IPS DF 4.7 (cell line): ENCODE measurements at regions not wholly inside any gene's neighbourhood (a gene's known extent, or its start where the extent isn't known, plus 50 kb on each side); places are given as distances from the start of the nearest gene placed in this dataset.

Experiments
- DNase-seq: peaks from one replicate; pipeline ENCODE4 v3.0.0-alpha.2; 2013; ENCODE audit warnings: low spot score; ENCODE audit errors: extremely low read depth

DNA sequence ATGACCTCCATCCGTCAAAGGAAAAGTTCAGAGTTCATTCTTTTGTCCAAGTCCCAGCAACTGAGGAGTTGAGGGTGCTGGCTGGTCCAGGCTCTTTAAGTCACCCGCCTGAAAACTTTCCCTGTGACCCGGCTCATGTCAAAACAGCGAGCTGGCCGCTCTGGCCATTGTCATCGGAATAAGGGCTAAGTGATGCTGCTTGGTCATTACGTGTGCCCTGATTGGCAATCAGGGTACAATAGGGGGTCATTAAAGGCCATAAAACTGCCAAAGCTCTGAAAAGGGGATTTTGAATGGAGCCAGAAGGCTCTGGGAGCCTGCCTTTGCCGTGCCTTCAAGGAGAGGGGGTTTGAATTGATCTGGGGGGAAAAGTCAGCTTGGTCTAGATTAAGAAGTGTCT, 88.5 kb upstream of the IRX3 start:
- no peak for DNase-seq

DNA sequence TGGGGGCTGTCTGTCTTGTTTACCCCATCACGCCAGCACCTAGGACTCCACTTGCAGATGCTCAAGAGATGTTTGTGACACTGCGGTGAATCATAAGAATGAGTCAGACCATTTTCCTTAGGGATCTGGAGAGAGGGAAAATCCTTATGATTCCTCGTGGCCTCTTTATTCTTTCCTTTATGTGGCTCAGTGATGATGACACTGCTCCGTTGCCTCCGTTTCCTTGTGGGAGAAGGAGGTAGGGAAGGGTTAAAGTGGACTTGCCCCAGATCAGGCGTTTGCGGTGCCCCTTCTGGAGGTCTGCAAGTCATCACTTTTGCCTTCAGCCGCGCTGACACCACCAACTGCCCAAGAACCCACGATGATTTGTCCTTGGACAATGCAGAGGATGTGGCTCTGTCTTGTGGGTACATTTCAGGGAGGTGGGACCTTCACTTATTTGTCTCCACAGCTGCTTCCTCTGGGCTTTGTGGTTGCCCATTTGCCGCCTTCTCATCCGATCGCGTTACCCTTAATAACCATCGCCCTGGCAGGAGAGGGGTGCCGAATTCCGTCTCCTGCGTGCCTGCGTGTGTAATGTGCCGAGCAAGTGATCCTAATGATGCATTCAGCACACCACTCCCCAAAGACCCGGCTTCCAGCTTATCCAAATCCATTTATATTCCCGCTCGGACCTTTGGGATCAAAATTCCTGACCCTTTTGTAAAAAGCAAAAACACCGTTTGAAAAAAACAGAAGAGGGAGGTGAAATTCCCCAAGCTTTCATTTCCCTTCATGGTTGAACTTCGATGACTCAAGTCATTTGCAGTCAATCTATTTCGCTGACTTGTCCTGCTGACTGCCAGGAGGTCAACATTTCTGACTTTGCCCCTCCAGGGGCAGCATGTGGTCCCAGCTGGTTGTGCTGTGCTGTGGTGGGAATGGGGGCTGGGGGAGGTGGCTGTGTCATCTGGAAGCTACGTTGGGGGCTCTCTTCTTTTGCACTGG, 87.2 kb upstream of the IRX3 start:
- no peak for DNase-seq

DNA sequence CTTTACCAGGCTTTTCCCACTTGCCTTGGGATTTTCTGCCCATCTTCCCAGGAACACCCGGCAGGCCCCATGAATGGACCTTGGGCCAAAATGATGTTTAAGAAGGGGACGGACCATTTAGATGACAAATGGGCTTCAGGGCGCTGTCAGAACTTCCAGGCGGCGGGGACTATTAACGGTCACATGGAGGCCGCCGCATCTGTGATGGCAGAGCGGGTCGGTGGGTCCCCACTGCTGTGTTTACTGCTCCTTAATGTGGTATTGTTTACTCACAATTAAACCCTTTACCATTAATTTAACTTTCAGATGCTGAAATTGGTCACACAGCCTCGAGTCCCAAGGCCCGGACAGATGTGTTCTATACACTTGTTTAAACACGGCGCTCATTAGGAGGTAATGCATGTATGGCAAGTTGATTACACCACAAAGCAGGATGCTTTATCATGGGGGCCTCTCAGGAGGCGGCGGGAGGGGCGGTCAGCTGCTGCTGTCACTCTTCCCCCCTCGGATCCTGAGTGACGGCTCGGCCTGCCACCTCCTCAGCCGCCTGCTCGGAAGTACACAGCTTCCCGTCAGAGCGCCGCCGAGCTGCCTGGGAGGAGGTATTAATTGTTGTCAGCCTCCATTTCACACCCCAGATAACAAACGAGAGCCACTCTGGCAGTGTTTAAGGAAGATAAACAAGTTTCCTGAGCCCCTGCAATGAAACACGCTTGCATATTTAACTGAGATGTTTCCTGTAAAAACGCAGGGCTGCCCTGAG, 83.9 kb upstream of the IRX3 start:
- no peak for DNase-seq

DNA sequence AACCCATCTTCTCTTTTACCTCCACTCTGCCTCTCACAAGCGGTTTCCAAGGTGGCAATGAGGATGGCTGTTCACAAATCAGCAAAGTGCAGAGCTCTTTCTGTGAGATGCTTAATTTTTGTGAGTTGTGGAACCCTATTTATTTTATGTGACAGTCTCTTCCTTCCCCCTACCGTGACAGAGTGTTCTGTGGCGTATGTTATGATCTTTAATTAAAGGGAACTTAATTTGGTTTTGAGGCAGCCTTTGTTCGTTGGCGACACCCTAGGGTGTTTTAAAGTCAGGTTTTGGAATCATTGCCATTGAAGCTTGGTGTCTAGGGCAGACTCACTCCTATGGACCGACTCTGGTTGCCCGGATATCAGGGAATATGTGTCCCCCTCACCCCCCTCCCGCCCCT, 83.3 kb upstream of the IRX3 start:
- DNase-seq: no peak

DNA sequence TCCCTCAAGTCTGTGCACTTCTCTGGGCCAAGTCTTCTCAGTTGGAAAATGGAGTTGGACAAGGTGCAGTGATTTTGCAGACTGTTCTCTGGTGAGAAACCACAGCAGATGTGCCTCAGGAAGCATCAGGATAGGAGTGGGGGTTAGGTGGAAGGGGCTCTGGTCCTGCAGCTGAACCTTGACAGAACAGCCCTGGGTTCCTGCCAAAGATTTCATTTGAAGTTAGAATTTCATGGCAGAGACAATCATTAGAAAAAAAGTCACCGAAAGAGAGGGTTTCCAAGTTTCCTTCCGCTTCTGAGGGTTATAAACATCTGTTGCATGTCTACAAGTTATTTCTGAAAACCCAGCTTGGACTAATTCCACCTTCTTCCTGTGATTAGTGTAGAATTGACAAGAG, 80.4 kb upstream of the IRX3 start:
- DNase-seq: no peak

DNA sequence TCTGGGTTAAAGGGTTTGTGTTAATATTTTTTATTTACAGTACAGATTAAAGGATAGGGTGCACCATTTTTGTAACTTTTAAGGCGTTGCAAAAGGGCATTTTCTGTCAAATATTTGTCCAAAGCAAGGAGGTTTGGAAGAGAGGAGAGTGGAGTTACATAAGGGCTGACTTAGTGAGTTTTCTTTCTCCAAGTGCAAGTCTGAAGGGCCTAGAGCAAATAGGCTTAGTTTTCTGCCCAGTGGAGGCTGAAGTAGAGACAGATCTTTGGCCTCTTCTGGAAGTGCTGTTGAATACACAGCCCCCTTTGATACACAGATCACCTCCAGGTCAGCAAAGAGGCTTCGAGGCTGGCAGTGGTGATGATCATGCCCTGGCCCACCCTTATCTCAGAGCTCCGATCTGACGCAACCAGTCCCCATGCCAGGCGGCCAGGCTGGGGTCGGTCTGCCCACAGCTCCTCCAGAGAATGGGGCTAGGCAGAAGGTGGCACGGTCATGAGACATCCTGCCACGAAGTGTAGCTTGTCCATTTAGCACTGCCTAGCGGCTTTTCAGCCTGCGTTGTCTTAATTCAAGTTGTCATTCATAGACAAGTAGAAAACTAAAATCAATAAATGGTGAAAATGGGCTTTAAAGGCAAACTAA, 79.5 kb upstream of the IRX3 start:
- DNase-seq: no peak

DNA sequence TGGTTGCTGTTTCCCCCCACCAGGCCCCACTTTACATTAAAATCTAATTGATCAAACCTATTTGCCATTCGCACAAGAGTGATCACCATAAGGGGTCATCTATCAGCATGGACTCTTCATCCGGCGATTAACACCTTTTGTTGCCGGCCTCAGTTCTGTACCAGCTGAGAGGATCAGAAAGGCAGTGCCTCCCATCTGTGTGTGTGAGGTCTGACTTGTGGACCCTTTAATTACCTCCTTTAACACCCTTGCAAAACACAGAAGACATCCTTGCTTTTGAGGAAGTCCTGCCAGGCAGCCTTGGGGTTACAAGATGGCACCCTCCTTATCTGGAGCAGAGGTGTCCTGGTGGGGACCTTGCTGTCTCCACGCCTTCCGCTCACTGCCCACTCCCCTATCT, 77.2 kb upstream of the IRX3 start:
- DNase-seq: no peak

DNA sequence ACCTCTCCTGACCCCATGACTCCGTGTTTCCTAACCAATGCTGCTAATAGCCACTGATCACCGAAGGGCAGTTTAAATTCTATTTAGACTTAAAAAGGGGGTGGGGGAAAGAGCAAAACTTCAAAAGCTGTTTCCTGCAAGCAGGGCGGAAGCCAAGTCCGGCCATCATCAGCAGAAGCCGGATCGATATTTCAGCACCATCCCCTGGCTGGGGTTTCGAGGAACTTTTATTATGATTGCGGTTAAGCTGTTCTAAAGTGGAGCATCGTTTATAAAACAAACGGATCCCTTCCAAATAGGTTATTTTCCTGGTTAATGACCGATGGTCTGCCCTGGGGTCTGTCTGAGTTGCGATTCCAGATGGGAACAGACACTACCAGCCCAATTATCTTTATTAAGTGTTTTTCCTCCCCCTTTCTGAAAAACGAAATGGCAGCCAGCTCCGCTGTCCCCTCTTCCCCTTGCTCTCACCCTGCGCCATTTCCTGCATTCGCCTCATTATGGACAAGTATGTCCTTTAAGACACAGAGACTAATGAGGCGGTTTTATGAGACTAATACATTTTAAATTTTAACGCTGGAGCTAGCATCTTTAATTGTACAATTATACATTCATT, 76.1 kb upstream of the IRX3 start:
- no peak for DNase-seq

DNA sequence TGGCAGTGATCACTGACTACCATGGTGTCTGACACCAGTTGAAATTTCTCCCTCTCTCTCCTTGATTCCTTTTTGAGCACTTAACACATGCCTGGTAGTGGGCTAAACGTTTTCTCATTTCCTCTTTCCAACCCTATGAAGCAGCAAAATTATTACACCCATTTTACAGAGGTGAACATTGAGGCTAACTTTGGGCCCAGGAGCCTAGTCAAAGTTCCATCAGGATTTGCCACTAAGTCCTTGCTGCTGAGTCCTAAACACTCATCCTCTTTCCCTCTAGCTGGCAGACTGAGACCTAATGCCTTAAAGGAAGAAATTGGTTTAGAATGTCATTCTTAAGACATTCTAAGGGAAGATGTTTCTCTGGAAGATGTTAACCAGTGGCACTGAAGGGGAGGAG, 74.7 kb upstream of the IRX3 start:
- DNase-seq: no peak

DNA sequence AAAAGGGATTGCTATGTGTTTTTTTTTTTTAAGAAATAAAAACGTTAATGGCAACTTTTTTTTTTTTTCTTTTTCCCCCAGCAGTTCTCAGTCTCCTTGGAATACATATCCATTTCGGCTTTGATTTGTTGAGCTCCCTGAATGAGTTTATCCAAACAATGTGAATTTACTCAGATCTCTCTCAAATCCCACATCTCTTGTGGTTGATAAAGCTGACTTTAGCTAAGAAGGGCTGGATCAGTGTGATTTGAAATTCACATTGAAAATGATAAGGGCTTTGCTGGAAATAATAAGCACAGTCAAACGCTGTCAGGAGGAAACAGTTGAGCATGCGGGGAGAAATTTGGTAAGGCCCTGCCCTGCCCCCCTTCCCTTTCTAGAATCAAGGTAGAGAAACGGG, 74.1 kb upstream of the IRX3 start:
- DNase-seq: no peak

DNA sequence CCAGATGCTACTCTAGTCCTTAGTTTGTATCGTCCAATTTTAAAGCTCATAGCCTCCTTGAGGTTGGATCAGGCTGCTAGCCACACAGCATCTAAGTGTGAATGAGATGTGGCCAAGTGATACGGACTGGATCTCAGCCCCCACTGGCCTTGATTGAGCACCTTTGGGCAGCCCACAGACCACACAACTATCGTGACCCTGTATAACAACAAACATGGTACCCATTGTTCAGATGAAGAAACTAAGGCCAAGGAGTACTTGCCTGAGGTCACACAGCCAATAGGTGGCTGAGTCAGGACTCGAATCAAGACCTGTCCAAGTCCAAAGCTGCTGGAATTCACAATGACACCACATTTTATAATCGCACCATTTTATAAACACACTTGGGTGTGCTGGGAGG, 73.0 kb upstream of the IRX3 start:
- DNase-seq: no peak

DNA sequence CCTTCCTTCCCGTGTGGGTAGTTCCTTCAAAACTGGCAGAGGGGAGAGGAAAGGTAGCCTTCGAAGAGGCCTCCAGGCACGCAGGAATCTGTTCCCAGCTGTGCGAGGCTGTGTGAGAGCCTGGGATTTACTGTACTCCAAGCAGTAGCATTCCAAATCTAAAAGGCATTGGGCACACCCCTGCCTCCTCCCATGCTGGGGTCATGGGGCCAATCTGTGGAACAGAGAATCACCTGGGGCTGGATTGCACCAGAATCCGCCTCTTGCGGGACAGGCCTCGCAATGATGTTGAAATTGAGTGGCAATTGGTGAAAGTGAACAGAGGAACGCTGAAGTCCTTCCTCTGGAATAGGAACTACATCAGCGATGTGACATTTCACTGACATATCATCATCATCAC, 72.5 kb upstream of the IRX3 start:
- DNase-seq: no peak

DNA sequence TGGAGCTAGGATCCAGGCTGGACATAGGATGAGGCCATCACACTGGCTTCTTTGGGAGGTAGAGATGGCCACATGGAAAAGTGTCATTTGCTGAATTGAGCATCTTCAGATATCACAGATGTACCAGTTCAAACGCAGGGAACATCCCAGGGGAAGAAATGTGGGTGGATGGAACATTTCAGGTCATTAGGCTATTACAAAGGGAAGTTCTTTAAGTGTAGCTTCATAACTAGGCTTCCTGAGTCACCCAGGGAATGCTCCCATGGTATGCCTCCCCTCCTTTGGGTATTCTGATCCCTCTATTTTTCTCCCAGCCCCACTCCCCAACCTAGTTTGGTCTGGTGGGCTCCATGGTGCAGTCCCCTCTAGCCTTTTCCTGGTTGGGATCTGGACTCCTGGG, 69.8 kb upstream of the IRX3 start:
- DNase-seq: no peak

DNA sequence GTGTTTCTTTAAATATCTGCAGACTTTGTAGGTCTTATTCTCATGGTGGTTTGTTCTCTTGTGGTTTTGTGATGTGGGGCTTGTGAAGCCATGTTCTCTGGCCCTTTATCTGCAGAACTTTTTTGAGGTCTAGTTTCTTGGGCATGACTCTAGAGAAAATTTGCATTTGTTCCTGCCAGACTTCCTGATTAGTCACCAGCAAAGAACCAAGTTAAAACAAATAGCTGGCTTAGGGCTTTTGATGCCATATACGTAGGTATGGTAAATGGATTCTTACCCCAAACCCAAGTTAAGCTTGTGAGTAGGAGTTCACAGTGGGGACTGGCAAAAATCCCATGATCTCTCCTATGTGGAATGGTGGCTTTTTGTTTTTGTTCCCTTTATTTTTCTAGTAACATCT, 68.7 kb upstream of the IRX3 start:
- no peak for DNase-seq

DNA sequence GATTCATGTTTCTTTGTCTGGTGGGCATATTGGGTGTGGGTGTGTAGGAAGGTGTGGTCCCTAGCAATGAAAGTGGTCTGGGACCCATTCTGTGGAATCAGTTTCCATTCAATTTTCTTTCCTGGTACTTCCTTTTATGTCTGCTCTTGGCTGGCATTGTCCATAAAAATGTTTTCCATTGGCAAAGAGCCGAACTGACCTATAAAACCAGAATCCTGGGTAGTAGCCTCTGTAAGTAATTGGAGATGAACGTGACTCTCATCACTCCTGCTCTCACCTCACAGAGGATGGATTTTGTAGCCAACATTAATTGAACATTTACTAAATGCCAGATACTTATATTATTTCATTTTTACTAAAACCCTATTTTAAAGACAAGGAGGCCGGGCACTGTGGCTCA, 66.5 kb upstream of the IRX3 start:
- no peak for DNase-seq

DNA sequence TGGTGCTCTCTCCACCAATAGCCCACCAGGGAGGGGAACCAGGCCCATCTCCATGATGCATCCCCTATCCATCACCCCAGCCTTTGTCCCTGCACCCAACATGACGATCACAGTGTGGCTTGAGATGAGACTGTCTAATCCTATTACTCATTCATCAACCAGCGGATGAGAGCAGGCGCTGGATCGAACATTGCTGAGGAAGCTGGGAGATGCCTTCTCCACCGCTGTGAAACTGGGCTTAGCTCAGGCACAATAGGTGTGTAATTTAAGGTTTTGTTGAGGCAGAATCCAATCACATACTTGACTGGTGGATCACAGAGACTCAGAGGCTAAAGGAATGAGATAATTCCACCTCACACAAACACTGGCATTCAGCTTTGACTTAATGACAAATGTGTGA, 64.6 kb upstream of the IRX3 start:
- DNase-seq: no peak

DNA sequence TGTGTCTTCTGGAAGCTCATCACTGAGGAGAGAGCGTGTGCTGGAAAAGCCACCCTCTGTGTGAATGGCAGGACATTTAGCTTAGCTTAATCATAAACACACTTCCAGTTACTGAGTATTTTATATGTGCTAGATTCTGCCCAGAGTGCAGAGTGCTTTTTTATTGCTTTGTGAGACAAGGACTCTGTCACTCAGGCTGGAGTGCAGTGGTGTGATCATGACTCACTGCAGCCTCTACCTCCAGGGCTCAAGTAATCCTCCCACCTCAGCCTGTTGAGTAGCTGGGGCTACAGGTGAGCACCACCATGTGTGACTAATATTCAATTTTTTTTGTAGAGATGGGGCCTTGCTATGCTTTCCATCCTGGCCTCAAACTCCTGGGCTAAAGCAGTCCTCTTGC, 61.4 kb upstream of the IRX3 start:
- DNase-seq: no peak

DNA sequence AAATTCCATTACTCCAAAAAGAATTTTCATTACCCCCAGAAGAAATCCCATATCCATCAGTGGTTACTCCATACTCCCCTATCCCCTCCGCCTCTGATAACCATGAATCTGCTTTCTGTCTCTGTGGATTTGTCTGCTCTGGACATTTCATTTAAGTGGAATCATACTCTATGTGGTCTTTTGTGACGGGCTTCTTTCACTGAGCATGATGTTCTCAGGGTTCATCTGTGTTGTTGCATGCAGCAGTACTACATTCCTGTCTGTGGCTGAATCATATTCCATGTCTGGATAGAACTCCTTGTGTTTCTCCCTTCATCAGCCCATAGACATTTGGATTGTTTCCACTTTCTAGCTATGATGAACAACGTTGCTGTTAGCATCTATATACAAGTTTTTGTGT, 59.5 kb upstream of the IRX3 start:
- DNase-seq: no peak

DNA sequence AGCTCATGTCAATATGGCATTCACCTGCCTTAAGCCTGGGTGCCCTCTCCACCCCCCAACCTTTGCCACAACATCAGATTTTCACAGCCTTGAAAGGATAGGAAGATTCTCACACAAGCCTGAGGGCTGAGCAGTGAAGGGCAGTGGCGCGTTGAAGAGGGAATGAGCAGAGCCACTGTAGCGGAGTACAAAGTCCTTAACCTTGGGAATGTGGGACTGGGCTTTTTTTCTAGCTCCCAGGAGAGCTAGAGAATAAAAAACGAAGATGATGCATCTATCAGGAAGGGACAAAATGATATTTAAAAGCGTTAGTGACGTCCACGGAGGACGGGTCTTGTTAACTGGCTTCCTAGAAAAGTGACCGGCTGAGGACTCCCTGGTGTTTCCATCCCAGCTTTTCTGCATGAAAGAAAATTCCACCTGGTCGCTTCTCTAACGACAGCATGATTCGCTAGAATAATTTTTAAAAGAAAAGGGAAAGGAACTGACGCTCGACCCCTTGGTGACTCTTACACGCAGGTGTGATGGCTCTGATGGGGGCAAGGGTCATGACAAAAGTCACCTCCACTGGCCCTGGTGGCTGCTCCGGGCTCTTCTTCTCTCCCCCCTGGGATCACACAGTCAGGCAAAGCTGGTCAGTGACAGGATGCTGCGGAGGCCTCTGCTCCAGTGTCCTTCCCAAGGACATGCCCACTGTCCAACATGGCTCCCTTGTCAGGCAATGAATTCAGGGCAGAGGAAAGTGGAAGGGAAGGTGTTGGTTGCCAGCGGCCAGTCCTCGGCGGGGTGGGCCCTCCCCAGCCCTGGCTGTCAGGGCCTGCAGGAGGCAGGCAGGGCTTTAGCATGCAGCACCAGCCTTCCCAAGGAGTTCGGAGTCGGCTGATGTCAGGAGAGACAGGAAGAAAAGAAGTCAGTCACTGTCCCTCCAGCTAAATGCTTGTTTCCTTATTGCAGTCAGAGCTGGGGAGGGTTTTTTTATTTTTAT, 58.4 kb upstream of the IRX3 start:
- no peak for DNase-seq

DNA sequence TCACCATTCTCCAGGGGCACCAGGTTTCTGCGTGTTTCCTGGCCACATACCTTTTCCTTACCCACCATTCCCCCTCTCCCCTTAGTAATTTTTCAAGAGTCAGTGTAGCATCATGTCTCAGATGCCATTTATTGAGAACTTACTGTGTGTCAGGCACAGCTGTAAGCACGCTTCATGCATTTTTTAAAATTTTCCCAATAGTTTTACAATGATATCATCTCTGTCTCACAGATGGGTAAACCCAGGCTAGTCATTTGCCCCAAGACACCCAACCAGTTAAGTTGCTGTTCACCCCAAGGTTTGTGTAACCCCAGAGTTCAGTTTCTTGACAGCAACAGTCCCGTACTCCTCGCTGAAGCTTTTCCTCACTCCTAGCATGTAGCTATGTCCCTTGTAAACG, 56.4 kb upstream of the IRX3 start:
- DNase-seq: no peak
